ENCODE measurements at regions not wholly inside any gene's neighbourhood (a gene's known extent, or its start where the extent isn't known, plus 50 kb on each side); places are given as distances from the start of the nearest gene placed in this dataset.

DNA sequence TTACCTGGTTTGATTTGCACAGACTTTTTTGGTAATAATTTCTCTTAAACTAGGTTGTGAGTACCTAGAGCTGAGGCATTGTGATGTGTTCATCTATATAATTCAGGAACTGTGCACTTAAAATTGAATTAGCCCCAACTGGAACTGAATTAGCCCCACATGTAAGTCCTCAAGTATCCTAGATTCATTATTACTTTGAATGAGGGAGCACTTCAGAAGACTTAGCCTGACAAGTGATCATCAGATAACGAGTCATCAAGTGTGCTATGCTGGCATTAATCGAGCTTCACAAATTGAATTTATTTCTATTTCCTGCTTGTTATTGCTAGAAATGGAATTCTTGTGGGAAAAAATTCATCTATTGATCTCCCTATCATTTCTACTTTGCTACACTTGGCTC, 323.4 kb upstream of the SEMA3D start:
- no peak for TF ChIP-seq POLR2A (IDR thresholded peaks at IDR 0.05)
- TF ChIP-seq, protein P1, sequence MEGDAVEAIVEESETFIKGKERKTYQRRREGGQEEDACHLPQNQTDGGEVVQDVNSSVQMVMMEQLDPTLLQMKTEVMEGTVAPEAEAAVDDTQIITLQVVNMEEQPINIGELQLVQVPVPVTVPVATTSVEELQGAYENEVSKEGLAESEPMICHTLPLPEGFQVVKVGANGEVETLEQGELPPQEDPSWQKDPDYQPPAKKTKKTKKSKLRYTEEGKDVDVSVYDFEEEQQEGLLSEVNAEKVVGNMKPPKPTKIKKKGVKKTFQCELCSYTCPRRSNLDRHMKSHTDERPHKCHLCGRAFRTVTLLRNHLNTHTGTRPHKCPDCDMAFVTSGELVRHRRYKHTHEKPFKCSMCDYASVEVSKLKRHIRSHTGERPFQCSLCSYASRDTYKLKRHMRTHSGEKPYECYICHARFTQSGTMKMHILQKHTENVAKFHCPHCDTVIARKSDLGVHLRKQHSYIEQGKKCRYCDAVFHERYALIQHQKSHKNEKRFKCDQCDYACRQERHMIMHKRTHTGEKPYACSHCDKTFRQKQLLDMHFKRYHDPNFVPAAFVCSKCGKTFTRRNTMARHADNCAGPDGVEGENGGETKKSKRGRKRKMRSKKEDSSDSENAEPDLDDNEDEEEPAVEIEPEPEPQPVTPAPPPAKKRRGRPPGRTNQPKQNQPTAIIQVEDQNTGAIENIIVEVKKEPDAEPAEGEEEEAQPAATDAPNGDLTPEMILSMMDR (IDR thresholded peaks at IDR 0.05): no peak
